Endothelial cell (in vitro differentiated cells): ENCODE measurements at regions not wholly inside any gene's neighbourhood (a gene's known extent, or its start where the extent isn't known, plus 50 kb on each side); places are given as distances from the start of the nearest gene placed in this dataset.

Source experiments
- DNase-seq: peaks from one replicate; pipeline ENCODE4 v3.0.0; 2021; ENCODE audit warnings: low spot score
- H3K27ac Mint-ChIP-seq: one replicate; pipeline ENCODE4 v1.8.0; 2021; ENCODE audit warnings: mixed read lengths, inconsistent platforms; ENCODE audit not compliant: unreplicated experiment
- H3K27me3 Mint-ChIP-seq: one replicate; pipeline ENCODE4 v1.8.0; 2021; ENCODE audit warnings: mild to moderate bottlenecking, moderate library complexity, mixed read lengths, inconsistent platforms; ENCODE audit not compliant: unreplicated experiment
- H3K36me3 Mint-ChIP-seq: one replicate; pipeline ENCODE4 v1.8.0; 2021; ENCODE audit warnings: mild to moderate bottlenecking, low read depth, mixed read lengths, inconsistent platforms; ENCODE audit not compliant: unreplicated experiment
- H3K4me1 Mint-ChIP-seq: one replicate; pipeline ENCODE4 v1.8.0; 2021; ENCODE audit warnings: mild to moderate bottlenecking, mixed read lengths, inconsistent platforms; ENCODE audit not compliant: unreplicated experiment
- H3K4me3 Mint-ChIP-seq: one replicate; pipeline ENCODE4 v1.8.0; 2021; ENCODE audit warnings: mild to moderate bottlenecking, mixed read lengths, inconsistent platforms; ENCODE audit not compliant: unreplicated experiment
- H3K9me3 Mint-ChIP-seq: one replicate; pipeline ENCODE4 v1.8.0; 2021; ENCODE audit warnings: mixed read lengths, inconsistent platforms; ENCODE audit not compliant: unreplicated experiment
- CTCF ChIP-seq: fragments of 200-600 bp; sonication (generic); IDR thresholded peaks from one replicate; pipeline ENCODE4 v1.5.0; 2021; ENCODE audit warnings: antibody characterized with exemption; ENCODE audit not compliant: unreplicated experiment

GRCh38 chr5:60206234-60206633 lies 312.7 kb upstream of the PDE4D start:
- H3K27me3 Mint-ChIP-seq, result peaks cover 3% of the 10 kb centered on the region
- no peaks in the 10 kb centered on the region for H3K9me3 Mint-ChIP-seq
- H3K4me1 Mint-ChIP-seq, result peaks cover 26% of the 10 kb centered on the region
- DNase-seq, result no peak
- H3K4me3 Mint-ChIP-seq, result no peak overlapping the region
- H3K27ac Mint-ChIP-seq, result no peak overlapping the region
- H3K36me3 Mint-ChIP-seq, result no peaks in the 10 kb centered on the region
- TF ChIP-seq CTCF, result no peak

GRCh38 chr5:60205071-60205470 lies 311.5 kb upstream of the PDE4D start:
- Mint-ChIP-seq H3K9me3 (no peaks in the 10 kb centered on the region), H3K27me3 (peaks cover 3% of the 10 kb centered on the region), H3K27ac (no peak overlapping the region), H3K36me3 (no peaks in the 10 kb centered on the region), H3K4me1 (peaks cover 26% of the 10 kb centered on the region), H3K4me3 (no peak overlapping the region)
- no peak for DNase-seq
- no peak for TF ChIP-seq CTCF

GRCh38 chr5:60196385-60197113 lies 303.0 kb upstream of the PDE4D start:
- DNase-seq, result no peak
- no peaks in the 10 kb centered on the region for H3K9me3 Mint-ChIP-seq
- no peak for TF ChIP-seq CTCF
- no peak overlapping the region for H3K27ac Mint-ChIP-seq
- H3K4me3 Mint-ChIP-seq, result no peak overlapping the region
- no peaks in the 10 kb centered on the region for H3K36me3 Mint-ChIP-seq
- H3K27me3 Mint-ChIP-seq, result peaks cover 2% of the 10 kb centered on the region
- no peaks in the 10 kb centered on the region for H3K4me1 Mint-ChIP-seq

GRCh38 chr5:60195551-60195950 lies 302.0 kb upstream of the PDE4D start:
- Mint-ChIP-seq H3K27me3 (peaks cover 2% of the 10 kb centered on the region), H3K4me3 (no peak overlapping the region), H3K36me3 (no peaks in the 10 kb centered on the region), H3K4me1 (no peaks in the 10 kb centered on the region), H3K9me3 (no peaks in the 10 kb centered on the region), H3K27ac (no peak overlapping the region)
- DNase-seq, result no peak
- no peak for TF ChIP-seq CTCF

GRCh38 chr5:60195083-60195482 lies 301.6 kb upstream of the PDE4D start:
- H3K27me3 Mint-ChIP-seq, result peaks cover 2% of the 10 kb centered on the region
- H3K9me3 Mint-ChIP-seq, result no peaks in the 10 kb centered on the region
- H3K36me3 Mint-ChIP-seq, result no peaks in the 10 kb centered on the region

More at GRCh38 chr5:60195083-60195482, 301.6 kb upstream of the PDE4D start:
- no peak for TF ChIP-seq CTCF
- Mint-ChIP-seq H3K4me1 (no peaks in the 10 kb centered on the region), H3K4me3 (no peak overlapping the region), H3K27ac (no peak overlapping the region)
- DNase-seq, result no peak
